ENCODE measurements at regions not wholly inside any gene's neighbourhood (a gene's known extent, or its start where the extent isn't known, plus 50 kb on each side); places are given as distances from the start of the nearest gene placed in this dataset.
"Not testable (repeated sequence)": the region's sequence is repeated elsewhere in the genome, so short reads cannot be mapped to it uniquely, and the experiment has no call there.

DNA sequence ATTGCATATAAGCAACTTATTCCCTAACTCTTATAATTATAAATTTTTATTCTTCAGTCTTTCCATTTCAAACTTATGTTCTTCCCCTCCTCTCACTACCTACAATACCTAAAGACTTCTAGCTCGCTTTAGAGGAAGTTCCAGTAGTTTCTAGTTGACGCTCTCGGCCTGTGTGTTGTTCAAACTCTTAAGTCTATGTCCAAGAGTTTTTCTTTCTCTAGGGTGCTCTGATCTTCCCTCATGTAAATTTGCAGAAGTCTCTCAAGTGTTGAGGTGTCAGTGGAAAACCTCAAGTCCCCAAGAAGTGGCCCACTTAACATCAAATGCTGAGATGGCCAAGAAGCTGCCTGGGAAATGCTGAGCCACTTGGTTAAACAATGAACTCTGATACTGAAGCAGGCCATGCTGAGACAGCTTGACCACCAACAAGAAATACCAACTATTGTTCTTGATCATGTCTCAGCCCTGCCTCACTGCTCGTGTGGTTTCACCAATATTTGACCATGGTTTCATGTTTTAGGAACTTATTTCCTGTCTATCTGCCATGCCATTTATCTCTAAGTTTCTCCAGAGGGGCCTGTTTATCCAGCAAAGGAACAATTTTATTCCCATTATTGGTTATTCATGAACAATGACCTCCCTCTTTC, 100.9 kb upstream of the TCF21 start:
- no peak for ATAC-seq
- Histone ChIP-seq H3K36me3 (replicated peaks in 1 of 2; ENCODE audit: insufficient read depth in 1 of 2, low read depth in 2 of 2) (no peaks in the 10 kb centered on the region), H3K4me1 (no peaks in the 10 kb centered on the region), H3K4me3 (no peak overlapping the region), H3K27ac (no peak overlapping the region), H3K27me3 (no peaks in the 10 kb centered on the region), H3K9me3 (no peaks in the 10 kb centered on the region)
- 56 to 64% methylated on average over 4 of the region's 4 CpGs for WGBS, 2 donors
- TF ChIP-seq POLR2A (IDR thresholded peaks at IDR 0.05), result no peak
- TF ChIP-seq, protein P1, sequence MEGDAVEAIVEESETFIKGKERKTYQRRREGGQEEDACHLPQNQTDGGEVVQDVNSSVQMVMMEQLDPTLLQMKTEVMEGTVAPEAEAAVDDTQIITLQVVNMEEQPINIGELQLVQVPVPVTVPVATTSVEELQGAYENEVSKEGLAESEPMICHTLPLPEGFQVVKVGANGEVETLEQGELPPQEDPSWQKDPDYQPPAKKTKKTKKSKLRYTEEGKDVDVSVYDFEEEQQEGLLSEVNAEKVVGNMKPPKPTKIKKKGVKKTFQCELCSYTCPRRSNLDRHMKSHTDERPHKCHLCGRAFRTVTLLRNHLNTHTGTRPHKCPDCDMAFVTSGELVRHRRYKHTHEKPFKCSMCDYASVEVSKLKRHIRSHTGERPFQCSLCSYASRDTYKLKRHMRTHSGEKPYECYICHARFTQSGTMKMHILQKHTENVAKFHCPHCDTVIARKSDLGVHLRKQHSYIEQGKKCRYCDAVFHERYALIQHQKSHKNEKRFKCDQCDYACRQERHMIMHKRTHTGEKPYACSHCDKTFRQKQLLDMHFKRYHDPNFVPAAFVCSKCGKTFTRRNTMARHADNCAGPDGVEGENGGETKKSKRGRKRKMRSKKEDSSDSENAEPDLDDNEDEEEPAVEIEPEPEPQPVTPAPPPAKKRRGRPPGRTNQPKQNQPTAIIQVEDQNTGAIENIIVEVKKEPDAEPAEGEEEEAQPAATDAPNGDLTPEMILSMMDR (IDR thresholded peaks at IDR 0.05), result no peak
- DNase-seq, result no peak
- intact Hi-C loops (cut with DNase I), result no loop called here

DNA sequence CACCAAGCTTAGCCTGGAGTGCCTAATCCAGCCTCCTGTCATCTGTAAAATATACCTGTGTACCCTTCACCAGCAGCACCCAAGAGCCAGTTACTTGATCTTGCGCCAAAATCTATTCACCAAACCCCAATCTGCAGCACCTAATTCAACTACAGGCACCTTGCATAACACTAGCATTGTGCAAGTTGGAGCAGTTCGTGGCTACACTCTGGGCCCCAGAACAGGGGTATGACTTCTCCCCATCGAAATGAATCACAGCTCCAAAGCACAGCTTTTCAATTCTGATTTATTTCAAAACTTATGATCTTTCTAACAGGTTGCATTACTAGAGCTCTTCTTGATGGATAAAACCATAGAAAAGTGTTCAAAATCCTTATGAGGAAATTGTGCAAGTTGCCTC, 100.4 kb upstream of the TCF21 start:
- no peak for DNase-seq
- no peaks in the 10 kb centered on the region for H3K4me1 ChIP-seq
- intact Hi-C loops (cut with DNase I), result no loop called here
- H3K27me3 ChIP-seq, result no peaks in the 10 kb centered on the region
- no peak for ATAC-seq
- no peaks in the 10 kb centered on the region for H3K36me3 ChIP-seq (replicated peaks in 1 of 2; ENCODE audit: insufficient read depth in 1 of 2, low read depth in 2 of 2)
- WGBS, 2 donors, result 47 to 62% methylated on average over 3 of the region's 3 CpGs
- TF ChIP-seq, protein P1 (IDR thresholded peaks at IDR 0.05), result no peak
- TF ChIP-seq POLR2A (IDR thresholded peaks at IDR 0.05), result no peak
- H3K4me3 ChIP-seq, result no peak overlapping the region
- H3K27ac ChIP-seq, result no peak overlapping the region
- no peaks in the 10 kb centered on the region for H3K9me3 ChIP-seq

DNA sequence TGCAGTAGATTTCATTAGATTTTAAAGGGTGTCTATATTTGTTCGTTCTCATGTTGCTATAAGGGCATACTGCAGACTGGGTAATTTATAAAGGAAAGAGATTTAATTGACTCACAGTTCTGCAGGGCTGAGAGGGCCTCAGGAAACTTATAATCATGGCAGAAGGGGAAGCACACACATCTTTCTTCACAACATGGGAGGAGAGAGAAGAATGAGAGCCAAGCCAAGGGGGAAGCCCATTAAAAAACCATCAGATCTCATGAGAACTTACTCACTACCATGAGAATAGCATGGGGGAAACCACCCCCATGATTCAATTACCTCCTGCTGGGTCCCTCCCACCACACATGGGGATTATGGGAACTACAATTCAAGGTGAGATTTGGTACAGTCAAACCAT, 99.5 kb upstream of the TCF21 start:
- DNase-seq; H3K4me1 ChIP-seq; H3K9me3 ChIP-seq; H3K4me3 ChIP-seq; intact Hi-C loops (cut with DNase I); ATAC-seq; H3K27me3 ChIP-seq; H3K36me3 ChIP-seq (replicated peaks in 1 of 2; ENCODE audit: insufficient read depth in 1 of 2, low read depth in 2 of 2); H3K27ac ChIP-seq: not testable (repeated sequence)
- WGBS, 2 donors, result 46 to 66% methylated on average over 1 of the region's 1 CpG

DNA sequence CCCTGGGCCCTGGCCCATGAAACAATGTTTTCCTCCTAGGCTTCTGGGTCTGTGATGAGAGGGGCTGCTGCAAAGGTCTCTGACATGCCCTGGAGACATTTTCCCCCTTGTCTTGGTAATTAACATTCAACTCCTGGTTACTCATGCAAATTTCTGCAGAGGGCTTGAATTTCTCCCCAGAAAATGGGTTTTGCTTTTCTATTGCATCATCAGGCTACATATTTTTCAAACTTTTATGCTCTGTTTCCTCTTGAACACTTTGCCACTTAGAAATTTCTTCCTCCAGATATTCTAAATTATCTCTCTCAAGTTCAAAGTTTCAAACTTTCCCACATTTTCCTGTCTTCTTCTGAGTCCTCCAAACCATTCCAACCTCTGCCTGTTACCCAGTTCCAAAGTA, 98.2 kb upstream of the TCF21 start:
- H3K27me3 ChIP-seq; ATAC-seq; H3K27ac ChIP-seq; H3K4me3 ChIP-seq; DNase-seq; intact Hi-C loops (cut with DNase I); H3K9me3 ChIP-seq; H3K36me3 ChIP-seq (replicated peaks in 1 of 2; ENCODE audit: insufficient read depth in 1 of 2, low read depth in 2 of 2); H3K4me1 ChIP-seq: not testable (repeated sequence)

DNA sequence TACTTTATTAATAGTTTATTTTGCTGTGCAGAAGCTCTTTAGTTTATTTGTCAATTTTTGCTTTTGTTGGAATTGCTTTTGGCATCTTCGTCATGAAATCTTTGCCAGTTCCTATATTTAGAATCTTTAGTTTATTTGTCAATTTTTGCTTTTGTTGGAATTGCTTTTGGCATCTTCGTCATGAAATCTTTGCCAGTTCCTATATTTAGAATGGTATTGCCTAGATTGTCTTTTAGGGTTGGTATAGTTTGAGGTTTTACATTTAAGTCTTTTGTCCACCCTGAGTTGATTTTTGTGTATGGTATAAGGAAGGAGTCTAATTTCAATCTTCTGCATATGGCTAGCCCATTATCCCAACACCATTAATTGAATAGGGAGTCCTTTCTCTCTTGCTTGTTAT, 93.9 kb upstream of the TCF21 start:
- ATAC-seq; H3K27me3 ChIP-seq; H3K27ac ChIP-seq; H3K4me1 ChIP-seq; H3K9me3 ChIP-seq; H3K4me3 ChIP-seq; intact Hi-C loops (cut with DNase I); DNase-seq; H3K36me3 ChIP-seq (replicated peaks in 1 of 2; ENCODE audit: insufficient read depth in 1 of 2, low read depth in 2 of 2): not testable (repeated sequence)
- 63 to 71% methylated on average over 2 of the region's 2 CpGs for WGBS, 2 donors

- no peak for ATAC-seq
- WGBS, 2 donors, result 30 to 32% methylated on average over 1 of the region's 1 CpG
These were observed 92.7 kb upstream of the TCF21 start for GRCh38 chr6:133796235-133796634.

More at GRCh38 chr6:133796235-133796634, 92.7 kb upstream of the TCF21 start:
- no peaks in the 10 kb centered on the region for H3K36me3 ChIP-seq (replicated peaks in 1 of 2; ENCODE audit: insufficient read depth in 1 of 2, low read depth in 2 of 2)
- DNase-seq, result no peak
- H3K27me3 ChIP-seq, result no peaks in the 10 kb centered on the region
- no peaks in the 10 kb centered on the region for H3K9me3 ChIP-seq
- no peak overlapping the region for H3K4me3 ChIP-seq
- no peaks in the 10 kb centered on the region for H3K4me1 ChIP-seq
- intact Hi-C loops (cut with DNase I), result no loop called here
- H3K27ac ChIP-seq, result no peak overlapping the region
- TF ChIP-seq, protein P1 (IDR thresholded peaks at IDR 0.05), result no peak
- TF ChIP-seq POLR2A (IDR thresholded peaks at IDR 0.05), result no peak
